Activated CD4-positive, alpha-beta memory T cell treated with anti-CD3 and anti-CD28 coated beads for 36 hours (primary cell): ENCODE measurements at regions not wholly inside any gene's neighbourhood (a gene's known extent, or its start where the extent isn't known, plus 50 kb on each side); places are given as distances from the start of the nearest gene placed in this dataset.

Experiments
- CTCF ChIA-PET: fragments of 350-600 bp; sonication (Branson Sonifier 250); formaldehyde crosslinking; loops from one replicate; lab custom pipeline; 2021; ENCODE audit warnings: antibody characterized with exemption, inconsistent platforms; lab: Charles Lee
- POLR2A ChIA-PET: fragments of 350-600 bp; sonication (Branson Sonifier 250); formaldehyde crosslinking; loops from one replicate; lab custom pipeline; 2021; ENCODE audit warnings: antibody characterized with exemption; lab: Charles Lee
- DNase-seq: peaks from one replicate; pipeline ENCODE4 v3.0.0-alpha.2; 2020
- H3K27ac Mint-ChIP-seq: one replicate; pipeline ENCODE4 v1.8.0; 2021; ENCODE audit warnings: mixed read lengths
- H3K27me3 Mint-ChIP-seq: one replicate; pipeline ENCODE4 v1.8.0; 2021; ENCODE audit warnings: mixed read lengths
- H3K36me3 Mint-ChIP-seq: one replicate; pipeline ENCODE4 v1.8.0; 2021; ENCODE audit warnings: mixed read lengths
- H3K4me1 Mint-ChIP-seq: one replicate; pipeline ENCODE4 v1.8.0; 2021; ENCODE audit warnings: low read depth, mixed read lengths
- H3K4me3 Mint-ChIP-seq: one replicate; pipeline ENCODE4 v1.8.0; 2021; ENCODE audit warnings: mild to moderate bottlenecking, mixed read lengths
- H3K9me3 Mint-ChIP-seq: one replicate; pipeline ENCODE4 v1.8.0; 2021; ENCODE audit warnings: mixed read lengths
- intact Hi-C: fragments of 100-400 bp; cut with micrococcal nuclease; formaldehyde crosslinking; loops from one replicate; pipeline ENCODE4 v1.15.1; 2023

DNA sequence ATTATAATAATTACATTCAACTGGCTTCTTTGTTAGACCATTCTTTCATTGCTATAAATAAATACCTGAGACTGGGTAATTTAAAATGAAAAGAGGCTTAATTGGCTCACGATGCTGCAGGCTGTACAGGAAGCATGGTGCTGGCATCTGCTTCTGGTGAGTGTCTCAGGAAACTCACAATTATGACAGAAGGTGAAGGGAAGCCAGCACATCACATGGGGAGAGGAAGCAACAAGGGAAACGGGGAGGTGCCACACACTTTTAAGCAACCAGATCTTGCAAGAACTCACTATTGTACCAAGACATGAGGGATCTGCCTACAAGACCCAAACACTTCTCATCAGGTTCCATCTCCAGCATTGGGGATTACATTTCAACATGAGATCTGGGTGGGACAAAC, 413.1 kb upstream of the ARRDC4 start:
- no peak for DNase-seq
- CTCF ChIA-PET, result interaction anchor here (0.5 kb wide), 1 partner anchor 132 kb away, joined by 3 read pairs; no protein-coding TSS in a partner anchor
- Mint-ChIP-seq H3K36me3 (no peaks in the 10 kb centered on the region), H3K27ac (no peak overlapping the region), H3K4me1 (no peaks in the 10 kb centered on the region), H3K4me3 (no peak overlapping the region), H3K27me3 (no peaks in the 10 kb centered on the region), H3K9me3 (peaks cover 30% of the 10 kb centered on the region)
- intact Hi-C loops, result no loop called here
- POLR2A ChIA-PET, result no interaction called here

DNA sequence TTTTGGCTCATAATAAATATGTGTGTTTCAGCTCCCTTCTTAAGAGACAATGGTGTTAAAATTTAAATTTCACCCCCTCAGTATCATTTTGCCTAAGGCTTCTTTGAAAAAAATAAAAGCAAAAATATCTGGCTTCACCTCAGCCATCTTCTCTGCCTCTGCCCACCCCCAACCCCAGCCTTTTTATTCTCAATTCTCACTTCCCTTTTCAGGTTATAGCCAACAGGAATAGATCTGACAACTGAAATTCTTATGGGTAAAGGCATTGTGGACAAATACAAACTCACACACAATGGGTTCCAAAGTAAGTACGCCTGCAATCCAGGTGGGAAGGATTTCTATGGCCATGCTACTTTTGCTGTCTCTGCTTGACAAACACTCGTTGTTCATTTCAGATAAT, 399.0 kb upstream of the ARRDC4 start:
- no peak overlapping the region for H3K27ac Mint-ChIP-seq
- no peak for DNase-seq
- no peaks in the 10 kb centered on the region for H3K4me1 Mint-ChIP-seq
- POLR2A ChIA-PET, result no interaction called here
- H3K36me3 Mint-ChIP-seq, result no peaks in the 10 kb centered on the region
- intact Hi-C loops, result no loop called here
- peaks cover 20% of the 10 kb centered on the region for H3K9me3 Mint-ChIP-seq
- CTCF ChIA-PET, result no interaction called here
- no peak overlapping the region for H3K4me3 Mint-ChIP-seq
- no peaks in the 10 kb centered on the region for H3K27me3 Mint-ChIP-seq

DNA sequence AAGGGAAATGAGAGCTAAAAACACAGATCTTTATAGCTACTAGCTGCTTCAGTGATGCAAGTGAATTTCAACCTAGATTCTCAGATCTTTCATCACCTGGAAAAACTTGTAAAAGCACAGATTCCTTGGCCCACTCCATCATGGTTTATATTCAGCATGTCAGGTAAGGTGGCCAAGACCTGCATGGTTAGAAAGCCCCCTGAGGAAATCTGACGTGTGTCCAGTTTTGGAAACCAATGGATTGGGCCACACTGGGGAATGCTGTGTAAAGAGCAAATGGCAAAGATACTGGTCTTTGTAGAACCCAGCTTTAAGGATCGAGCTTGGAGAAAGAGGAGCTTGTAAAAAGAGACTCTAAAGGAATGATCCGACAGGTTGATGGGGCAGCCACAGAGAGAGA, 397.0 kb upstream of the ARRDC4 start:
- POLR2A ChIA-PET, result no interaction called here
- H3K4me3 Mint-ChIP-seq, result no peak overlapping the region
- CTCF ChIA-PET, result no interaction called here
- peaks cover 20% of the 10 kb centered on the region for H3K9me3 Mint-ChIP-seq
- no peaks in the 10 kb centered on the region for H3K27me3 Mint-ChIP-seq
- no peaks in the 10 kb centered on the region for H3K36me3 Mint-ChIP-seq
- intact Hi-C loops, result no loop called here
- no peak overlapping the region for H3K27ac Mint-ChIP-seq
- DNase-seq, result no peak
- no peaks in the 10 kb centered on the region for H3K4me1 Mint-ChIP-seq

DNA sequence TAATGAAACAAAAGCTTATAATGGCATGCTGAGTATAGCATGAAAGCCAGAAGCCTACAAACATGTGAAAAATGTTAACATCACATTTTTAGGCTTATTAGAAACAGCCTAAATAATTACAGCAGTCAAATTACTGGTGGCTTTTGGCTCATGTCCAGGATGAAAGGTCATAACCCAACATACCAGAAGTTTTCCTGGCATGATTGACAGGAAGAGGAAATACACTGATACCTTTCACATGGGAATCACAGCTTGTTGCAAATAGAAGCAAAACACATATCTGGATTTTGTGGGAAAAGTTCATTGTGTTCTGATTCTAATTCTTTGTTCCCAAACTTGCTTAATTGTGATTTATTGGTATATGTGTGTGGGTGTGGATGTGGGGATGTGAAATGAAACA, 393.5 kb upstream of the ARRDC4 start:
- no peaks in the 10 kb centered on the region for H3K27me3 Mint-ChIP-seq
- intact Hi-C loops, result no loop called here
- no peak for DNase-seq
- no peak overlapping the region for H3K4me3 Mint-ChIP-seq
- H3K4me1 Mint-ChIP-seq, result no peaks in the 10 kb centered on the region
- H3K36me3 Mint-ChIP-seq, result no peaks in the 10 kb centered on the region
- no peak overlapping the region for H3K27ac Mint-ChIP-seq
- CTCF ChIA-PET, result no interaction called here
- peaks cover 14% of the 10 kb centered on the region for H3K9me3 Mint-ChIP-seq
- POLR2A ChIA-PET, result no interaction called here

DNA sequence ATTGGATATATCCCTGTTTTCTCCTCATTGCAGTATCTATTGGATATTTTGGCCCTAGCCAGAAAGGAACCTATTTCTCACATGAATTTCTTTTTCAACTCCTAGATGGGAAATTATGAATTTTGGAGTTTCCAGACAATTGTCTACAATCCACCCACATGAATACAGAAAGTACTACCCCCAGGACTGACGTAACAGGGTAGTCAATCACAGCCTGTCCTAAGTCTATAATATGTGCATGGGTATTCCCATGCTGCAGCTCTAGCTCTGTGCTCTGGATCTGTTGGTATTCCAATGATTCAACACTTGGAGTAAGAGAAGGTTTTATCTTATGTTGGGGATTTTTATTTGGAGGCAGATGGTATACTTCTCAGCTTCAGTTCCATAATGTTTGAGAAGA, 393.1 kb upstream of the ARRDC4 start:
- Mint-ChIP-seq H3K36me3 (no peaks in the 10 kb centered on the region), H3K27ac (no peak overlapping the region), H3K4me3 (no peak overlapping the region), H3K9me3 (peaks cover 13% of the 10 kb centered on the region), H3K4me1 (no peaks in the 10 kb centered on the region), H3K27me3 (no peaks in the 10 kb centered on the region)
- no peak for DNase-seq
- CTCF ChIA-PET, result interaction anchor here (0.7 kb wide), 1 partner anchor 36 kb away, joined by 3 read pairs; no protein-coding TSS in a partner anchor
- POLR2A ChIA-PET, result no interaction called here
- intact Hi-C loops, result no loop called here

DNA sequence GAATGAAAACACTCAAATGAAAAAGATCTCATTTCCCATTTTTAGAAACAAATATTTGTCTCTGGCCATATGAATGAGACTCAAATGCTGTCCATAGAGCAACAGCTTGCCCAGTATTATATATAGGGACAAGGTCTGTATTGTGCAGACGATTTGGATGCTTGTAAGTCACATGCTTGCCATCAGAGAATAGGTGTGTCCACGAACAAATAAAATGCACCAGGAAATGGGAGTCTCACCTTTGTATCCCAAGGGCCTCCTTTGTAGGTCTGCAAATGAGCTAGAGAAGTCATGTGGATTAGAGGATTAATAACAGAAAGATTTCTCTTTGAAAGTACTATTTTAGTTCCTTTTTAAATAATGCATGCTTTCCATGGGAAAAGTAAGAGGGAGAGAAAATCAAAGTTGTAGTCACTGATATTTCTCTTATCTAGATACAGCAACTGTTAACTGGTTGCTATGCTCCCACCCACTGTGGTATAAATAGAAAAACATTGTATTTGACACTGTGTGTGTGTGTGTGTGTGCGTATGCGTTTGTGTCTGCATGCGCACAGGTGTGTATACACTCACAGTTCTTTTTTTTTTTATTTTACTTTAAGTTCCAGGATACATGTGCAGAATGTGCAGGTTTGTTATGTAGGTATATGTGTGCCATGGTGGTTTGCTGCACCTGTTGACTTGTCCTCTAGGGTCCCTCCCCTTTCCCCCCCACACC, 383.4 kb upstream of the ARRDC4 start:
- Mint-ChIP-seq H3K9me3 (peaks cover 30% of the 10 kb centered on the region), H3K36me3 (no peaks in the 10 kb centered on the region), H3K27ac (no peak overlapping the region), H3K27me3 (no peaks in the 10 kb centered on the region), H3K4me1 (no peaks in the 10 kb centered on the region), H3K4me3 (no peak overlapping the region)
- ChIA-PET POLR2A (no interaction called here), CTCF (no interaction called here)
- intact Hi-C loops, result no loop called here
- no peak for DNase-seq

DNA sequence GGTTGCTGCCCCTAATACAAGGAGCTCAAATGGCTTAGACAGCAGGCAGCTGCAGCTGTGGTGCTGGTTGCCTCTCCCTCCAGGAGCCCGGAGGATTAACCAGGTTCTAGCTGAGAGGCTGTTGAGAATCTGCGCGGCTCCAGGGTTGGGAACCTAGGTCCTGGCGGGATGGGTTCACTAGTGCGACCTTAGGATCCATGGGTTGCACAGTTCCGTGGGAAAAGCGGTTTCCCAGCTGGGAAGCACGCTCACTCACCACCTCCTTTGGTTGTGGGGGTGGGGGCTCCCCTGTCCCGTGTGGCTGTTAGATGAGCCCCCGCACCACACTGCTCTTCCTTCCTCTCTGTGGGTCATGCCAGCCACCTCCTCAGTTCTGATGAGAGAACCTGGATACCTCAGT, 375.1 kb upstream of the ARRDC4 start:
- Mint-ChIP-seq H3K36me3 (no peaks in the 10 kb centered on the region), H3K4me3 (no peak overlapping the region), H3K9me3 (peaks cover 16% of the 10 kb centered on the region), H3K4me1 (no peaks in the 10 kb centered on the region), H3K27ac (no peak overlapping the region), H3K27me3 (no peaks in the 10 kb centered on the region)
- CTCF ChIA-PET, result no interaction called here
- no peak for DNase-seq
- intact Hi-C loops, result no loop called here
- POLR2A ChIA-PET, result no interaction called here

DNA sequence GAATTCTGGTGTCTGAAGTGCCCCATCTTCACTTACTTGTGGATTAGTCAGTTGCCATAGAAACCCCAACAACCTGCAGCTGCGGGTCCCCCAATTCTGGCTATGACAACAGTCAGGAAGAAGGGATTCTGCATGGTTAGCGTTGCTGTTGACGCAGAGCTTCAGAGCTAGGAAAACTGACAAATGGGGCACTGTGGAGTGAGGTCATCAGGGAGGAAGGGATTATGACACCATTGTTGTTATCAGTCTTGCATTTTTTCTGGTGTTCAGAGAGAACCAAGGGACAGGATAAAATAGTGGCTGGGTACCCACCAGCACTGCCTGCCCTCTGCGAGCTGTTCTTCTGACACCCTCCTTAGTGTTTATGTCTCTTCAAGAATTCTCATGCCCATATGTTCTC, 367.7 kb upstream of the ARRDC4 start:
- Mint-ChIP-seq H3K4me1 (no peaks in the 10 kb centered on the region), H3K27me3 (no peaks in the 10 kb centered on the region)

DNA sequence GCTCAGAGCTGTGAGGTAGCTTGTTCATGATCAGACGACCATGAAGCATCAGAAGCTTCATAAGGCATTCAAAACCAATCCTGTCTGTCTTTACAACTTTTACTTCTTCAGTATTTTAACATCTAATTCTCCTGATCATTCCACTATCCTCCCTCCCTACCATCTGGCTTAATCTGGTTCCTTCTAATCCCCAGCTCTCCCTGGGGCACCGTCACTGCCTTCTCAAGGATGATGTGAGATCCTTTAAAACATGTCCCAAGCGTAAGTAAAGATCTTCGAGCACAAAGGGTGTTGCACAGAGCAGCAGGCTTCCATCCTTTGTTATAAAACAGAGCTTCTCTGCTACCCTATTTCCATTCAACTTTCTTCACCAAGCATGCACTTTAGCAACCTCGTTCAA, 362.7 kb upstream of the ARRDC4 start:
- H3K4me3 Mint-ChIP-seq, result no peak overlapping the region
- no peaks in the 10 kb centered on the region for H3K4me1 Mint-ChIP-seq
- intact Hi-C loops, result no loop called here
- no peak for DNase-seq
- ChIA-PET CTCF (no interaction called here), POLR2A (no interaction called here)
- H3K27me3 Mint-ChIP-seq, result no peaks in the 10 kb centered on the region
- peaks cover 5% of the 10 kb centered on the region for H3K9me3 Mint-ChIP-seq
- no peak overlapping the region for H3K27ac Mint-ChIP-seq
- no peaks in the 10 kb centered on the region for H3K36me3 Mint-ChIP-seq

More for the DNA sequence above, 367.7 kb upstream of the ARRDC4 start:
- intact Hi-C loops, result no loop called here
- no peak for DNase-seq
- Mint-ChIP-seq H3K36me3 (no peaks in the 10 kb centered on the region), H3K27ac (no peak overlapping the region), H3K4me3 (no peak overlapping the region), H3K9me3 (peaks cover 3% of the 10 kb centered on the region)
- CTCF ChIA-PET, result no interaction called here
- POLR2A ChIA-PET, result no interaction called here

DNA sequence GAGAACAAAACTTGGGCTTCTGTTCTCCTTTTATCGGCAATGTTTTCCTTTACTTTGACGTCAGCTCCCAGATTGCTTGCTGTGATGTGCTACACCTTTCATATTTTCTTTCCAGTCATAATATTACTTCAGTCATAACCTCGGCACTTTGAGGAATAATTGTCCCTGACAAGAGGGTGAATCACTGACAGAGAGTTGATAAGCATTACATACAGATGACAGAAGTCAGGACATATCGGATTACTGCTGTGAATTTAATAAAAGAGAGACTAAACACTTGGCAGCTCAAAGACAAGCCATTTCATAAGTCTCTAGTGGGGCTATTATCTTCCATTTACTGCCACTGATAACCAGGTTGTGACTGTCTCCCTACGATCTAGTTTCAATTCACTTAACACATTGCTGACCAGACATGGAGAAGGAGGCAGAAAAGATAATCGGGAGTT, 362.1 kb upstream of the ARRDC4 start:
- Mint-ChIP-seq H3K36me3 (no peaks in the 10 kb centered on the region), H3K9me3 (peaks cover 5% of the 10 kb centered on the region), H3K27me3 (no peaks in the 10 kb centered on the region), H3K27ac (no peak overlapping the region), H3K4me3 (no peak overlapping the region), H3K4me1 (no peaks in the 10 kb centered on the region)
- ChIA-PET POLR2A (no interaction called here), CTCF (no interaction called here)
- no peak for DNase-seq
- intact Hi-C loops, result no loop called here

DNA sequence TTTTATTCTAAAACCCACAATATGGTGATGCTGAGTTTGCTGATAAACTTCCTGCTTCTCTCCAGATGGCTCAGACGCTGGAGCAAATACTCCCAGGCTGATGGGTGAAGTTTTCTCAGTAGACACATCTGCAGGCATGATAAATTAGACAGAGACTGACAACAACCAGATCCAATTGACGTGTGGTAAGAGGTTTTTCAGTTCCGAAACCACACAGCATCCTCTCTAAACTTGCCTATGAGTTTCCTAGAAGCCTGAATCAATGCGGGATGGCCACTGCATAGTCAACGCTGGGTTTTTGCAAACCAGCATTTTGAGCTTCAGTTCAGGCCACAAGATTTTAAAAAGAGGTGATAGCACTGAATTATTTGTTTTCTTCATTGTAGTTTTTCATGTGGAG, 360.3 kb upstream of the ARRDC4 start:
- H3K4me1 Mint-ChIP-seq, result no peaks in the 10 kb centered on the region
- intact Hi-C loops, result no loop called here
- H3K36me3 Mint-ChIP-seq, result no peaks in the 10 kb centered on the region
- ChIA-PET POLR2A (no interaction called here), CTCF (no interaction called here)
- H3K9me3 Mint-ChIP-seq, result peaks cover 5% of the 10 kb centered on the region
- H3K4me3 Mint-ChIP-seq, result no peak overlapping the region
- H3K27me3 Mint-ChIP-seq, result no peaks in the 10 kb centered on the region
- DNase-seq, result no peak
- no peak overlapping the region for H3K27ac Mint-ChIP-seq

DNA sequence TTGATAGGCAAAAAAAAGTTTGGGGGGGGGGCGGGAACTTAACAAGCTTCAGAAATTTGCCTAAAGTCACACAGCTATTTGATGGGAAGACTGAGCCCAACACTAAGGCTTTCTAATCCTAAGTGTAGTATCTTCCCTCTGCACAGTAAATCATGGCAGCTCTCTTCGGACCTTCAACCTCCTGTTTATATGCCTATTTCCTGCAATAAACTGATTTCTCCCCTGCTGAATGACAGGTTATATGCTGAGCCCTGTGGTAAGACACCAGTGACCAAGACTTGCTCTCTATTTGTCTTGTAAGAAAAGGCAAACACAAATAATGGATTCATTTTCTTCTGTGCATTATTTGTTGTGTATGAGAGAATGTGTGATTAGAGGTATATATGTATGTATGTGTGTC, 355.8 kb upstream of the ARRDC4 start:
- H3K4me3 Mint-ChIP-seq, result no peak overlapping the region
- POLR2A ChIA-PET, result no interaction called here
- CTCF ChIA-PET, result no interaction called here
- intact Hi-C loops, result no loop called here
- H3K9me3 Mint-ChIP-seq, result peaks cover 11% of the 10 kb centered on the region
- DNase-seq, result no peak
- H3K27me3 Mint-ChIP-seq, result no peaks in the 10 kb centered on the region
- no peaks in the 10 kb centered on the region for H3K36me3 Mint-ChIP-seq
- H3K27ac Mint-ChIP-seq, result no peak overlapping the region
- H3K4me1 Mint-ChIP-seq, result no peaks in the 10 kb centered on the region

DNA sequence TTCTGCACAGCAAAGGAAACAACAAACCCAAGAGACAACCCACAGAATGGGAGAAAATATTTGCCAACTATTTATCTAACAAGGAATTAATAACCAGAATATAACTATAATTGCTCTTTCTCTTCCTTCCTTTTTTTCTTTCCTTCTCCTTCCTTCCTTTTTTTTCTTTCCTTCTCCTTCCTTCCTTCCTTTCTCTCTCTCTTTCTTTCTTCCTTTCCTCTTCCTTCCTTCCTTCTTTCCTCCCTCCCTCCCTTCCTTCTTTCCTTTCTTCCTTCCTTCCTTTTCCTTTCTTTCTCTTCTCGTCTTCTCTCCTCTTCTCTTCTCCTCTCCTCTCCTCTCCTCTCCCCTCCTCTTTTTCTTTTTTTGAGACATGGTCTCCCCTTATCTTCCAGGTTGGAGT, 345.4 kb upstream of the ARRDC4 start:
- intact Hi-C loops, result no loop called here
- peaks cover 30% of the 10 kb centered on the region for H3K9me3 Mint-ChIP-seq
- no peaks in the 10 kb centered on the region for H3K36me3 Mint-ChIP-seq
- no peaks in the 10 kb centered on the region for H3K4me1 Mint-ChIP-seq
- no peaks in the 10 kb centered on the region for H3K27me3 Mint-ChIP-seq
- no peak for DNase-seq
- no peak overlapping the region for H3K27ac Mint-ChIP-seq
- H3K4me3 Mint-ChIP-seq, result no peak overlapping the region
- POLR2A ChIA-PET, result no interaction called here
- CTCF ChIA-PET, result no interaction called here
